T47D (cell line): ENCODE measurements at regions not wholly inside any gene's neighbourhood (a gene's known extent, or its start where the extent isn't known, plus 50 kb on each side); places are given as distances from the start of the nearest gene placed in this dataset.
"Not testable (repeated sequence)": the region's sequence is repeated elsewhere in the genome, so short reads cannot be mapped to it uniquely, and the experiment has no call there.

ENCODE experiments used
- DNase-seq, 2 experiments: peaks; one replicate each; pipeline versions ENCODE4 v3.0.0 to v3.0.0-alpha.2; 2011 to 2012; ENCODE audit warnings: low read depth in 1 of 2, low spot score in 1 of 2
- JUND ChIP-seq: IDR thresholded peaks from 2 replicates; pipeline ENCODE4 v1.6.1; 2012; ENCODE audit warnings: low read depth
- in situ Hi-C: cut with HindIII; loops from 2 replicates; pipeline ENCODE4 v1.10.0; 2016; ENCODE audit warnings: low sequenced_read_pairs, low pct_unique_long_range_greater_than_20kb

- no peak for TF ChIP-seq JUND
- in situ Hi-C loops: no loop called here
- DNase-seq: no peak
These were observed 508.9 kb upstream of the NRP1 start for GRCh38 chr10:33843379-33843778.

GRCh38 chr10:33841678-33842077 lies 507.2 kb upstream of the NRP1 start:
- TF ChIP-seq JUND: no peak
- in situ Hi-C loops: no loop called here
- DNase-seq: no peak

GRCh38 chr10:33838731-33839130 lies 504.3 kb upstream of the NRP1 start:
- in situ Hi-C loops: no loop called here
- no peak for DNase-seq
- TF ChIP-seq JUND: no peak

- in situ Hi-C loops: no loop called here
- TF ChIP-seq JUND: no peak
These were observed 503.3 kb upstream of the NRP1 start for GRCh38 chr10:33837736-33838135.

GRCh38 chr10:33835556-33835955 lies 501.1 kb upstream of the NRP1 start:
- no peak for DNase-seq
- no peak for TF ChIP-seq JUND
- in situ Hi-C loops: no loop called here

More at GRCh38 chr10:33837736-33838135, 503.3 kb upstream of the NRP1 start:
- no peak for DNase-seq

GRCh38 chr10:33833566-33833965 lies 499.1 kb upstream of the NRP1 start:
- in situ Hi-C loops: no loop called here
- TF ChIP-seq JUND: no peak

GRCh38 chr10:33832124-33832787 lies 497.8 kb upstream of the NRP1 start:
- in situ Hi-C loops: no loop called here
- DNase-seq: no peak
- no peak for TF ChIP-seq JUND

More at GRCh38 chr10:33833566-33833965, 499.1 kb upstream of the NRP1 start:
- no peak for DNase-seq

- in situ Hi-C loops: no loop called here
- TF ChIP-seq JUND: no peak
- no peak for DNase-seq
These were observed 497.1 kb upstream of the NRP1 start for GRCh38 chr10:33831591-33831990.

GRCh38 chr10:33829899-33830298 lies 495.4 kb upstream of the NRP1 start:
- in situ Hi-C loops, DNase-seq: not testable (repeated sequence)

GRCh38 chr10:33828592-33828991 lies 494.1 kb upstream of the NRP1 start:
- in situ Hi-C loops: no loop called here
- DNase-seq: no peak
- TF ChIP-seq JUND: no peak

GRCh38 chr10:33826186-33826585 lies 491.7 kb upstream of the NRP1 start:
- DNase-seq: no peak
- no peak for TF ChIP-seq JUND
- in situ Hi-C loops: no loop called here

GRCh38 chr10:33822774-33823173 lies 488.3 kb upstream of the NRP1 start:
- in situ Hi-C loops: no loop called here
- no peak for TF ChIP-seq JUND
- no peak for DNase-seq

GRCh38 chr10:33820531-33820930 lies 486.1 kb upstream of the NRP1 start:
- no peak for DNase-seq
- in situ Hi-C loops: no loop called here
- no peak for TF ChIP-seq JUND

- TF ChIP-seq JUND: no peak
- DNase-seq: no peak
- in situ Hi-C loops: no loop called here
These were observed 484.7 kb upstream of the NRP1 start for GRCh38 chr10:33819206-33819605.
